ENCODE measurements at regions not wholly inside any gene's neighbourhood (a gene's known extent, or its start where the extent isn't known, plus 50 kb on each side); places are given as distances from the start of the nearest gene placed in this dataset.

DNA sequence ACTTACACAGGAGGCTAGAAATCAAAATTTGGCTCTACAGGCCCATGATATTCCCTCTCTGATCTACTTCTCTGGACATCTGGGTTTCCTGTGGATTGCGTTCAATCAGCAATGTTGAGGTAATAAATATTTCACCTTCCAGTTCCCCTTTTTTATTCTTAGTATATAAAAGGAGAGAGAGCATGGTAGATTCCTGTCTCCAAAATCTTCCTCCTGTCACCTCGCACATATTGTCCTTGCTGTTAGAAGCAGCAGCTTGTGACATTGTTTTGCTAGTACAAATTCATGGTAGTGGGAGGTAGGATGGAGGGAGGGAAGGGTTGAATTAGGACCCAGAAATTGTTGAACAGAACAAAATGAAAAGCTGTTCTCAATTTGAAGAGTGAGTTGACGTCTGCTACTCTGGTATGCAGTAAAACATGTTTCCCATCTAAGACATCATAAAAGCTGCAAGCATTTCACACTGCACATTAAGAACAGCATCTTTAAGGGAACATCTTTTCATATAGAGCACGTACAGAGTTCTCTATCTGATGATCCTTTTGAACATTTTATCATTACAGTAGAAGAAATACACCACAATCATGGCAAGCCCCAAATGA is 156.4 kb downstream of the RDH14 start:
- no peak overlapping the region for H3K4me3 Mint-ChIP-seq
- Histone ChIP-seq H3K79me2 (ENCODE audit: control insufficient read depth, insufficient read depth, low read length) (no peaks in the 10 kb centered on the region), H3K27me3 (replicated peaks in 1 of 4; ENCODE audit: control extremely low read depth in 1 of 4, control insufficient read depth in 3 of 4, insufficient read depth in 4 of 4, low read length in 3 of 4) (peaks cover 0 to 7% (median 0%) of the 10 kb centered on the region in 4 experiments), H3K4me3 (ENCODE audit: control extremely low read depth in 1 of 5, extremely low read depth in 1 of 5, insufficient read depth in 1 of 5, low read depth in 2 of 5, low read length in 4 of 5) (no peak overlapping the region), H3K9me3 (ENCODE audit: control extremely low read depth in 1 of 3, control insufficient read depth in 2 of 3, insufficient read depth in 1 of 3, low read length in 2 of 3) (no peaks in the 10 kb centered on the region), H3K9ac (ENCODE audit: low read length) (no peak overlapping the region), H3K36me3 (replicated peaks in 1 of 2; ENCODE audit: control extremely low read depth in 1 of 2, control insufficient read depth in 1 of 2, extremely low read depth in 1 of 2, insufficient read depth in 2 of 2, low read length in 1 of 2) (no peaks in the 10 kb centered on the region), H3K27ac (ENCODE audit: low read length in 2 of 2) (no peak overlapping the region), H4K20me1 (ENCODE audit: control insufficient read depth, insufficient read depth, low read length, poor library complexity, severe bottlenecking) (no peaks in the 10 kb centered on the region), H2AFZ (ENCODE audit: insufficient read depth, low read depth, low read length, poor library complexity, severe bottlenecking) (no peak overlapping the region), H3K4me2 (replicated peaks; ENCODE audit: low read depth, low read length, poor library complexity, severe bottlenecking) (no peak overlapping the region), H3K4me1 (ENCODE audit: control insufficient read depth in 2 of 2, insufficient read depth in 2 of 2, low read length in 2 of 2) (no peaks in the 10 kb centered on the region)
- intact Hi-C loops (cut with micrococcal nuclease), result no loop called here
- no peaks in the 10 kb centered on the region for H3K9me3 Mint-ChIP-seq (ENCODE audit: insufficient read depth)
- DNase-seq (no peak), ATAC-seq (ENCODE audit: low read depth) (no peak)
- TF ChIP-seq EZH2 (IDR thresholded peaks at IDR 0.05; ENCODE audit: borderline replicate concordance, insufficient read depth, low read depth, low read length, poor library complexity, severe bottlenecking) (no peak), CTCF (IDR thresholded peaks at IDR 0.05) (no peak)
- H3K27me3 Mint-ChIP-seq, result peaks cover 7% of the 10 kb centered on the region
- CTCF ChIA-PET, result no interaction called here
- H3K4me1 Mint-ChIP-seq, result no peaks in the 10 kb centered on the region
- no CpG with 5 or more reads among the region's 4 CpGs for WGBS (ENCODE audit: insufficient coverage)
- H3K27ac Mint-ChIP-seq, result no peak overlapping the region
- POLR2A ChIA-PET, result no interaction called here

DNA sequence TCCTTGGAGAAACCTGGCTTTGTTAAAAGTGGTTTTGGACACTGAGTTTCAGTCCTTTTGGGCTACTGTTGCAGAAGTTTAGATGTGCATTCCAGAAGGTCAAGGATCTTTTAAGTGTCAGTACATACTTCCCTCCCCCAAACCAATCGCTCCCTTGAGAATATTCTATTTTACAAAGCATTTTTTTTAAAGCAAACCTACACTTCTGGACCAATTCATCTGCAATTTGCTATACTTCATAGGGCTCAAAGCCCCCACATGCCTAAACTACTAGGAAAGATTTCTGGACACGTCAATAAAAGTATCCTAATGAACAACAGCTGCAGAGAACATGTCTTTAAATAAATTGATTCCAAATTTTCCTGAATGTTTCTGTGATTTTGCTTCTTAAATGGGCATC is 157.6 kb downstream of the RDH14 start:
- no peaks in the 10 kb centered on the region for H3K4me1 ChIP-seq (ENCODE audit: control insufficient read depth in 2 of 2, insufficient read depth in 2 of 2, low read length in 2 of 2)
- H3K27me3 ChIP-seq (replicated peaks in 1 of 4; ENCODE audit: control extremely low read depth in 1 of 4, control insufficient read depth in 3 of 4, insufficient read depth in 4 of 4, low read length in 3 of 4), result peaks cover 0 to 7% (median 0%) of the 10 kb centered on the region in 4 experiments
- Mint-ChIP-seq H3K27ac (no peak overlapping the region), H3K9me3 (ENCODE audit: insufficient read depth) (no peaks in the 10 kb centered on the region), H3K4me1 (no peaks in the 10 kb centered on the region), H3K27me3 (peaks cover 7% of the 10 kb centered on the region), H3K4me3 (no peak overlapping the region)
- ChIA-PET CTCF (interaction anchor here (0.5 kb wide), 1 partner anchor 15 kb away, joined by 3 read pairs; no protein-coding TSS in a partner anchor), POLR2A (no interaction called here)
- no peak overlapping the region for H3K9ac ChIP-seq (ENCODE audit: low read length)
- 75% methylated on average over 1 of the region's 2 CpGs for WGBS (ENCODE audit: insufficient coverage)
- intact Hi-C loops (cut with micrococcal nuclease), result no loop called here
- no peak for ATAC-seq (ENCODE audit: low read depth)
- H3K9me3 ChIP-seq (ENCODE audit: control extremely low read depth in 1 of 3, control insufficient read depth in 2 of 3, insufficient read depth in 1 of 3, low read length in 2 of 3), result no peaks in the 10 kb centered on the region
- no peak overlapping the region for H3K4me2 ChIP-seq (replicated peaks; ENCODE audit: low read depth, low read length, poor library complexity, severe bottlenecking)
- H3K36me3 ChIP-seq (replicated peaks in 1 of 2; ENCODE audit: control extremely low read depth in 1 of 2, control insufficient read depth in 1 of 2, extremely low read depth in 1 of 2, insufficient read depth in 2 of 2, low read length in 1 of 2), result no peaks in the 10 kb centered on the region
- DNase-seq, result no peak
- no peak overlapping the region for H3K4me3 ChIP-seq (ENCODE audit: control extremely low read depth in 1 of 5, extremely low read depth in 1 of 5, insufficient read depth in 1 of 5, low read depth in 2 of 5, low read length in 4 of 5)
- no peak overlapping the region for H3K27ac ChIP-seq (ENCODE audit: low read length in 2 of 2)
- H2AFZ ChIP-seq (ENCODE audit: insufficient read depth, low read depth, low read length, poor library complexity, severe bottlenecking), result no peak overlapping the region
- no peaks in the 10 kb centered on the region for H3K79me2 ChIP-seq (ENCODE audit: control insufficient read depth, insufficient read depth, low read length)
- no peaks in the 10 kb centered on the region for H4K20me1 ChIP-seq (ENCODE audit: control insufficient read depth, insufficient read depth, low read length, poor library complexity, severe bottlenecking)
- TF ChIP-seq EZH2 (IDR thresholded peaks at IDR 0.05; ENCODE audit: borderline replicate concordance, insufficient read depth, low read depth, low read length, poor library complexity, severe bottlenecking) (no peak), CTCF (IDR thresholded peaks at IDR 0.05) (no peak)

Data from B cell (primary cell).